Right atrium auricular region (tissue), 2 donors: ENCODE measurements at regions not wholly inside any gene's neighbourhood (a gene's known extent, or its start where the extent isn't known, plus 50 kb on each side); places are given as distances from the start of the nearest gene placed in this dataset.

ENCODE experiments used
- DNase-seq: peaks from one replicate; pipeline ENCODE4 v3.0.0-alpha.2; 2019; ENCODE audit warnings: low spot score
- H3K27ac ChIP-seq, 2 donors: fragments of 200-600 bp; sonication (generic); 1 replicate in 1 of 2; 2 replicates in 1 of 2; pipeline ENCODE4 v1.5.1; 2016 to 2019
- H3K27me3 ChIP-seq, 2 donors: fragments of 200-600 bp; sonication (generic); one replicate each; pipeline versions ENCODE4 v1.5.1 to v1.6.0; 2017 to 2019
- H3K36me3 ChIP-seq: fragments of 200-600 bp; sonication (generic); one replicate; pipeline ENCODE4 v1.5.1; 2016
- H3K4me1 ChIP-seq, 2 donors: fragments of 200-600 bp; sonication (generic); one replicate each; pipeline versions ENCODE4 v1.5.1 to v1.6.0; 2017 to 2019
- H3K4me3 ChIP-seq, 2 donors: fragments of 200-600 bp; sonication (generic); 1 replicate in 1 of 2; 2 replicates in 1 of 2; pipeline ENCODE4 v1.5.1; 2017 to 2019; ENCODE audit warnings: mild to moderate bottlenecking in 1 of 2, moderate library complexity in 1 of 2
- H3K9me3 ChIP-seq, 2 donors: fragments of 200-600 bp; sonication (generic); one replicate each; pipeline ENCODE4 v1.5.1; 2019
- TF ChIP-seq, protein P1 (sequence below), 2 donors: fragments of 200-600 bp; sonication (generic); IDR thresholded peaks; one replicate each; pipeline ENCODE4 v1.5.1; 2019; ENCODE audit warnings: antibody characterized with exemption in 2 of 2

DNA sequence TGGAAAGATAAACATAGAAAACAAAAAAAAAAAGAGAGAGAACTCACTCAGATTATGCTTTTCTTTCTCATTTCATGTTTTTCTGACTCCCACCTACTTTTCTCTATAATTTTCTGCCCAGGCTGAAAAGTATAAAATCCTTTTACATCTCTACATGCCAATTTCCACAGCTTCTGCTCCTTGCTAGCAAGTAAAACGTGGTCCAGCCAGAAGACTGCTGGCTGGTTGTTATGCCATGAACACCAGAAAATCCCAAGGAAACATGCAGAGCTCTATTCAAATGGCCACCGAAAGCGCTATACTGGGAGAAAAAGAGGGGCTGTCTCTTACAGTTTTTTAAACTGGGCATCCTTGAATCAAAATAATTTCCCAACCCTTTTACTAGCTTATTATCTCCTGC, 512.8 kb upstream of the ID4 start:
- Histone ChIP-seq H3K36me3 (no peaks in the 10 kb centered on the region), H3K27ac (no peak overlapping the region)
- TF ChIP-seq, protein P1, sequence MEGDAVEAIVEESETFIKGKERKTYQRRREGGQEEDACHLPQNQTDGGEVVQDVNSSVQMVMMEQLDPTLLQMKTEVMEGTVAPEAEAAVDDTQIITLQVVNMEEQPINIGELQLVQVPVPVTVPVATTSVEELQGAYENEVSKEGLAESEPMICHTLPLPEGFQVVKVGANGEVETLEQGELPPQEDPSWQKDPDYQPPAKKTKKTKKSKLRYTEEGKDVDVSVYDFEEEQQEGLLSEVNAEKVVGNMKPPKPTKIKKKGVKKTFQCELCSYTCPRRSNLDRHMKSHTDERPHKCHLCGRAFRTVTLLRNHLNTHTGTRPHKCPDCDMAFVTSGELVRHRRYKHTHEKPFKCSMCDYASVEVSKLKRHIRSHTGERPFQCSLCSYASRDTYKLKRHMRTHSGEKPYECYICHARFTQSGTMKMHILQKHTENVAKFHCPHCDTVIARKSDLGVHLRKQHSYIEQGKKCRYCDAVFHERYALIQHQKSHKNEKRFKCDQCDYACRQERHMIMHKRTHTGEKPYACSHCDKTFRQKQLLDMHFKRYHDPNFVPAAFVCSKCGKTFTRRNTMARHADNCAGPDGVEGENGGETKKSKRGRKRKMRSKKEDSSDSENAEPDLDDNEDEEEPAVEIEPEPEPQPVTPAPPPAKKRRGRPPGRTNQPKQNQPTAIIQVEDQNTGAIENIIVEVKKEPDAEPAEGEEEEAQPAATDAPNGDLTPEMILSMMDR (IDR thresholded peaks at IDR 0.05), result no peak

DNA sequence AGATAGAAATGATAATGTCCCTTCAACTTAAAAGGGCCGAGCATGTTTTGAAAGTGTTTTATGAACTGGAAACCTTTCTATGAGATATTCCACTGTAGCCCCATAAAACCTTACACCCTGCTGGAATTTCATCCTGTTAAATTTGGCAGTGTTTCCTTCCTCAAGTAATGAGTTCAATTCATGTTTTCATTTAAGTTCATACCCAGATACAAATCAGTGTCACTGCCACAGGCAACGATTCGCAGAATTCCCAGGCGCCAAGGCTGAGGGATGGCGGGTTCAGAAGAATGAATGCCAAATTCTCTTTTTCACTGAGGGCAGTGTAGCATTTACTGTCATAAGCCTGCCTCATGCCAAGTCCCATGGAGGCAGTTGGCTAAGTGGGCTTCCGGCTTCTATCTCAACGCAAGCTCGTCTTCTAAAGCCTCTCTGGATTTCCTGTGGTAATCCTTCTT, 511.8 kb upstream of the ID4 start:
- no peak for DNase-seq
- Histone ChIP-seq H3K4me1 (no peaks in the 10 kb centered on the region), H3K4me3 (no peak overlapping the region), H3K27me3 (no peaks in the 10 kb centered on the region), H3K27ac (no peak overlapping the region), H3K36me3 (no peaks in the 10 kb centered on the region), H3K9me3 (no peaks in the 10 kb centered on the region)
- TF ChIP-seq, protein P1 (IDR thresholded peaks at IDR 0.05), result no peak

More for the DNA sequence above, 512.8 kb upstream of the ID4 start:
- Histone ChIP-seq H3K27me3 (no peaks in the 10 kb centered on the region), H3K4me1 (no peaks in the 10 kb centered on the region), H3K9me3 (no peaks in the 10 kb centered on the region), H3K4me3 (no peak overlapping the region)
- no peak for DNase-seq

DNA sequence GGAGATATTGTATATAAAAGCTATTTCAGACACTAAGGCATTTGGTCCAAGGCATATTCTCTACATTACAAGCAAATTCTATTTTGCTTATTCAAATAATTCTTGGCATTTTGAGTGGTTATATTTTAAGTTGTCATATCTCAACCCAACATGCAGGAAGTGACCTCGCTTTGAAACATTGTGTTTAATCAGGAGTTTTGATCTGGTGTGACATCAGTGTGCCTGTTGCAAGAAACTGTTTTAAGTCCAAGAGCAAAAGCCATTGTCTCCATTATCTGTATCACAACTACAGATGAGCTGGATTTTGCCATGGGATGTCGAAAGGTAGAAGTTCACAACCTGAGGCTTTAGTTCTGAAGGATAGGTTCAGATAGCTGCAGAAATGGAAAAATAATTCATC, 509.9 kb upstream of the ID4 start:
- no peak overlapping the region for H3K27ac ChIP-seq
- TF ChIP-seq, protein P1 (IDR thresholded peaks at IDR 0.05), result no peak
- no peaks in the 10 kb centered on the region for H3K9me3 ChIP-seq
- H3K27me3 ChIP-seq, result no peaks in the 10 kb centered on the region
- H3K4me3 ChIP-seq, result no peak overlapping the region
- no peaks in the 10 kb centered on the region for H3K36me3 ChIP-seq
- H3K4me1 ChIP-seq, result no peaks in the 10 kb centered on the region
- no peak for DNase-seq

DNA sequence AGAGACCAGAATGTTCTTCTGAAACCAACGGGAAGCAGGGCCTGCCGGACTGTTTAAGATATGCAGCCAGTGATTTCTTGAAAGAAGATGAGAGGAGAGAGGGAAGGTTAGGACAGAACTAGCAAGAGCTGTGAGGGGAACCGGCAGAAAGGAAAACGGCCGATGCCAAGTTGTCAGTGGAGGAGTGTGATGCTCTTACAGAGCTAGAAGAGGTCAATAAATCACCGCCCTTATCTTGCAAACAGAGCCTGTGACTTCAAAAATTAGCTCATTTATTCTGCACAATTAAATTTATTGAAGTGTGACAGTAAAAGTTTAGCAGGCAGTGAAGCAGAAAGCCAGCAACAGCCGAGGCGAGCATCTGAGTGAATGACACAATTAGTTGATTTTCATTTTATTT, 509.5 kb upstream of the ID4 start:
- H3K27me3 ChIP-seq, result no peaks in the 10 kb centered on the region
- DNase-seq, result no peak
- H3K36me3 ChIP-seq, result no peaks in the 10 kb centered on the region
- TF ChIP-seq, protein P1 (IDR thresholded peaks at IDR 0.05), result no peak
- no peak overlapping the region for H3K4me3 ChIP-seq
- H3K9me3 ChIP-seq, result no peaks in the 10 kb centered on the region
- H3K4me1 ChIP-seq, result no peaks in the 10 kb centered on the region
- H3K27ac ChIP-seq, result no peak overlapping the region

DNA sequence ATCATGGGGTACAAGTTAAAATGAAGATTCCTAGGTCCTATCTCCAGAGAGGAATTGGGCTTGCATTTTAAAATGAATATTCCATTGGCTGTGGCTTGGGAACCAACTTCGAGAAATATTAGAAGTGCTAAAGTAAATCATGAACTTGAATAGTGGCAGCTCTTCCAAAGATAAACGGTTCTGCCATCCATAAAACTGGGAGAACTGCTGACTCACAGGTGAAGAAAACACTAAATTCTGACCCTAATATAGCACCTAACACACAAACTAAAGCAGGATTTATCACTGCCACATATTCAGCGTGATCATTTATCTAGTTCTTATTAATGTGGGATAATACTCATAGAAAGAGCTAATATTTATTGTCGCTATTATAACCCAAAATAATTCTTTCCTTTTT, 508.1 kb upstream of the ID4 start:
- Histone ChIP-seq H3K4me3 (no peak overlapping the region), H3K36me3 (no peaks in the 10 kb centered on the region), H3K9me3 (no peaks in the 10 kb centered on the region), H3K4me1 (no peaks in the 10 kb centered on the region), H3K27me3 (no peaks in the 10 kb centered on the region), H3K27ac (no peak overlapping the region)
- no peak for DNase-seq
- TF ChIP-seq, protein P1 (IDR thresholded peaks at IDR 0.05), result no peak

DNA sequence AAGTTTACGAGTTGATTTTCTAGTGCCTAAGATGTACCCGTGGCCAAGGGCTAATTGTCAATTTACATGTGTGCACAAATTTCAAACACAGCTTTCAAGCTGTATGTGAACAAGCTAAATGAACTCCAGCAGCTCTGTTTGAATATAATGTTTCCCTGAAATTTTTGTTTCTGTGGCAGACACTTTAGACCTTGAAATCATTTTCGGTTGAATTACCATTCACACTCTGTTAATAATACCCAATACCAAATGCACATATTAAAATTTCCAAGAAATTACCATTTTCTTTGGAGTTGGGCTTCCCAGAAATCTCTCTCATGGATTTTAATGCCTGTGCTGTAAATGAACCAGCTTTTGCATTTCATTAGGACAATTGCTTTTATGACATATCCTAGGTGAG, 506.1 kb upstream of the ID4 start:
- H3K27ac ChIP-seq, result no peak overlapping the region
- H3K4me1 ChIP-seq, result no peaks in the 10 kb centered on the region
- H3K9me3 ChIP-seq, result no peaks in the 10 kb centered on the region
- H3K4me3 ChIP-seq, result no peak overlapping the region
- DNase-seq, result no peak
- no peaks in the 10 kb centered on the region for H3K36me3 ChIP-seq
- TF ChIP-seq, protein P1 (IDR thresholded peaks at IDR 0.05), result no peak
- H3K27me3 ChIP-seq, result no peaks in the 10 kb centered on the region
